DND-41 (cell line): ENCODE measurements at regions not wholly inside any gene's neighbourhood (a gene's known extent, or its start where the extent isn't known, plus 50 kb on each side); places are given as distances from the start of the nearest gene placed in this dataset.

Experiments used
- EZH2 ChIP-seq: IDR thresholded peaks from 3 replicates; pipeline ENCODE4 v1.6.1; 2012; ENCODE audit warnings: borderline replicate concordance, low read depth, mild to moderate bottlenecking, moderate library complexity, low read length, inconsistent platforms; ENCODE audit not compliant: severe bottlenecking
- TF ChIP-seq, protein P1 (sequence below): IDR thresholded peaks from 2 replicates; pipeline ENCODE4 v1.5.1; 2012; ENCODE audit warnings: borderline replicate concordance, low read length, moderate library complexity, mild to moderate bottlenecking; ENCODE audit not compliant: poor library complexity, severe bottlenecking; ENCODE audit errors: extremely low read depth

DNA sequence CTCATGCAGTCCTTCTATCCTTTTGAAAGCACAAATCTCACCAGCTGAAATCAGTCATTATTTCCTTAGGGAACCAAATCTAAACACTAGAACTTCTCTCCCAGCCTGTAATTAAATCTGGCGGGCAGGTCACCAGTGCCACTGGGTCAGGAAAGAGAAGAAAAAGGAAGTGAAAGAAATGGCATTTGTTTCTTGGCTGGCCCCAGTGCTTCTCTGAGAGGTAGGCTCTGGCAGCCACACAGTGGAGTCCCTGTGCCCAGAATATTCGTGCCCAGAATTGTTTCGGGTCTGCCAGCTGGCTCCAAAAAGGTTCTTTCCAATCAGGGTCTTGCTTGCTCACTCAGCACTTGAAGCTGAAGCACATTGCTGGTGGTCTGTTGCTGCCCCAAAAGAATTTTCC lies 133.9 kb upstream of the MTAP start:
- TF ChIP-seq, protein P1, sequence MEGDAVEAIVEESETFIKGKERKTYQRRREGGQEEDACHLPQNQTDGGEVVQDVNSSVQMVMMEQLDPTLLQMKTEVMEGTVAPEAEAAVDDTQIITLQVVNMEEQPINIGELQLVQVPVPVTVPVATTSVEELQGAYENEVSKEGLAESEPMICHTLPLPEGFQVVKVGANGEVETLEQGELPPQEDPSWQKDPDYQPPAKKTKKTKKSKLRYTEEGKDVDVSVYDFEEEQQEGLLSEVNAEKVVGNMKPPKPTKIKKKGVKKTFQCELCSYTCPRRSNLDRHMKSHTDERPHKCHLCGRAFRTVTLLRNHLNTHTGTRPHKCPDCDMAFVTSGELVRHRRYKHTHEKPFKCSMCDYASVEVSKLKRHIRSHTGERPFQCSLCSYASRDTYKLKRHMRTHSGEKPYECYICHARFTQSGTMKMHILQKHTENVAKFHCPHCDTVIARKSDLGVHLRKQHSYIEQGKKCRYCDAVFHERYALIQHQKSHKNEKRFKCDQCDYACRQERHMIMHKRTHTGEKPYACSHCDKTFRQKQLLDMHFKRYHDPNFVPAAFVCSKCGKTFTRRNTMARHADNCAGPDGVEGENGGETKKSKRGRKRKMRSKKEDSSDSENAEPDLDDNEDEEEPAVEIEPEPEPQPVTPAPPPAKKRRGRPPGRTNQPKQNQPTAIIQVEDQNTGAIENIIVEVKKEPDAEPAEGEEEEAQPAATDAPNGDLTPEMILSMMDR: no peak
- no peak for TF ChIP-seq EZH2
